Liver (tissue), 3 donors: ENCODE measurements at regions not wholly inside any gene's neighbourhood (a gene's known extent, or its start where the extent isn't known, plus 50 kb on each side); places are given as distances from the start of the nearest gene placed in this dataset.

ENCODE experiments used
- CTCF ChIP-seq: fragments of 150-350 bp; IDR thresholded peaks from 2 replicates; pipeline ENCODE4 v1.5.1; 2017; ENCODE audit warnings: improper control_type of control experiment, low read depth, low read length; ENCODE audit not compliant: missing input control
- FOXA1 ChIP-seq: IDR thresholded peaks from 2 replicates; pipeline ENCODE4 v1.6.1; 2016; ENCODE audit warnings: antibody characterized with exemption
- NR2F2 ChIP-seq: IDR thresholded peaks from 2 replicates; pipeline ENCODE4 v1.6.1; 2016; ENCODE audit warnings: antibody characterized with exemption
- RAD21 ChIP-seq, 2 donors: IDR thresholded peaks; 2 replicates each; pipeline ENCODE4 v1.6.1; 2016; ENCODE audit warnings: antibody characterized with exemption in 2 of 2, mild to moderate bottlenecking in 2 of 2
- donor health status: healthy.
- donor health status: healthy.

DNA sequence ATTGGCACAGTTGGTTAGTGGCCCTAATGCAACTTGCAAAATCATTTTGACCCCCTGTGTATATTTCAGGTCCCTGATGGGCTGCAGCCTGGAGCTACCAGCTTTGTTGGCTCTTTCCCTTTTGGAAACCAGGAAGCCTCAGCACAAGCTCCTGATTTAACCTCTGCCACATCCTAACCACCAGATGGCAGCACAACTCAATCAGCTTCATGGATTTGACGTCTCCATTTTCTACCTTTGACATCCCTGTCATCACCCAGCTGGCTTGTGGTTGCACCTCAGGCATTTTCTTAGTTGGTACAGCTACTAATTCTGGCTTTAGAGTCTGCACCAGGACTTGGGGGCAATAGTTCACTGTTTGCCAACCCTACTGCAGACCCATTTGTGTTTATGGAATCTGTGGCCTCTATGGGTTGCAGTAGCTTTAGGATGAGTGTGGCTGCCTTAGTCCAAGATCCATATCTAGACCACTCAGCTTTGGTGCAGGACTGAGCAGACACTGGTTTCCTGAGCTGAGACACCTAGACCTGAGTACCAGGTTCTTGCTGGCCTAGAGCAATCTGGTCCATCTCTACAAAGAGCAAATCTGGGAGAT lies 456.2 kb downstream of the REEP3 start:
- TF ChIP-seq CTCF (peak; percentile 55), RAD21 (IDR thresholded peaks at IDR 0.05) (peak; percentile 57 to 77), NR2F2 (no peak), FOXA1 (no peak)
